GM19468 (cell line): ENCODE measurements at regions not wholly inside any gene's neighbourhood (a gene's known extent, or its start where the extent isn't known, plus 50 kb on each side); places are given as distances from the start of the nearest gene placed in this dataset.

Source experiments
- ATAC-seq: cut with Tn5 transposase; IDR thresholded peaks from one replicate; pipeline ENCODE4 v1.9.1; 2021; ENCODE audit warnings: mild to moderate bottlenecking, moderate library complexity, moderate number of reproducible peaks; ENCODE audit not compliant: unreplicated experiment; ENCODE audit errors: extremely low read depth

DNA sequence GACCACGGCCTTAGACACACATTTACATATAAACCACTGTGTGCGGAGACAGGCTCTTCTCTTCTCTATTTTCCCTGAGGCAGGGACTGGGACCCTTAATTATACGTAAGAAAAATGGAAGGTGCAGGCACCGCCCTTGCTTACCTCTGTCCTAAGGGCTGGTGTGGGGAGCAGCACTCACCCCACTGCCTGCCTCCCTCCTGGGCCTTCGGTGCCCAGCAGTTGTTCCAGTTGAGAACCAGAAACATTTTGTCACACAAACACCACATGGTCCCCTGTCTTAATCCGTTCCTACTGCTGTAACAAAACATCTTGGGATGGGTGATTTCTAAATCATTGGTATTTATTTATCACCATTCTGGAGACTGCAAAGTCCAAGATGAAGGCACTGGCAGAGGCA lies 192.7 kb upstream of the DIO3 start:
- no peak for ATAC-seq

DNA sequence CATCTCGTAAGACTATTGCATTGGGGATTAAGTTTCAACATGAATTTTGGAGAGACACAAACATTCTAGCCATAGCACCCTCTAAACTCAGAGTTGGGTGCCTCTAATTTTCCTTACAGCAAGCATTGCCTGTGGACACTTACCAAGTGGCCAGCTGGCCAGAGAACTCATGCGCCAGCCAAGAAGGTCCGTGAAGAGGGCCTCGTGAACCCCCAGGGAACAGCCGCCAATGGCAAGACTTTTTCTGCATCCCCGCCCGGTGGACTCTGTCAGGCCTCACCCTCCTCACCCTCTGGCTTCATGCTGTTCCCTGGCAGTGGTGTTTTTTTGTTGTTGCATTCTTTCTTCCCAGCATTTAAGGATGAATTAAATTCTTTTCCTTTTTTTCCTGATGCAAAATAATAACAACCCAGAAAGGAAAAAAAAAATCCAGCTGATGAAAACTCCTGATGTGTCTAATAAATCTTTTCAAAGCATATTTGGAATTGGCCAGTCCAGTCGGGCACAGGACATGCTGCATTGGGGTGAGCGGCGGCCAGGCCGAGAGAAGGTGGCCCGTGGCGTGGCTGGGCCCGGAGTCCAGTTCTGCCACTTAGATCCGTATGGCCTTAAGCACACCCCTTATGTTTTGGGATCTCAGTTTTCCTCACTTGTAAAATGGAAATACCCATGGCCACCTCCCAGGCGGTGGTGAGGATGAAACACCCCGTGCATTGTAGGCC lies 191.9 kb upstream of the DIO3 start:
- no peak for ATAC-seq

DNA sequence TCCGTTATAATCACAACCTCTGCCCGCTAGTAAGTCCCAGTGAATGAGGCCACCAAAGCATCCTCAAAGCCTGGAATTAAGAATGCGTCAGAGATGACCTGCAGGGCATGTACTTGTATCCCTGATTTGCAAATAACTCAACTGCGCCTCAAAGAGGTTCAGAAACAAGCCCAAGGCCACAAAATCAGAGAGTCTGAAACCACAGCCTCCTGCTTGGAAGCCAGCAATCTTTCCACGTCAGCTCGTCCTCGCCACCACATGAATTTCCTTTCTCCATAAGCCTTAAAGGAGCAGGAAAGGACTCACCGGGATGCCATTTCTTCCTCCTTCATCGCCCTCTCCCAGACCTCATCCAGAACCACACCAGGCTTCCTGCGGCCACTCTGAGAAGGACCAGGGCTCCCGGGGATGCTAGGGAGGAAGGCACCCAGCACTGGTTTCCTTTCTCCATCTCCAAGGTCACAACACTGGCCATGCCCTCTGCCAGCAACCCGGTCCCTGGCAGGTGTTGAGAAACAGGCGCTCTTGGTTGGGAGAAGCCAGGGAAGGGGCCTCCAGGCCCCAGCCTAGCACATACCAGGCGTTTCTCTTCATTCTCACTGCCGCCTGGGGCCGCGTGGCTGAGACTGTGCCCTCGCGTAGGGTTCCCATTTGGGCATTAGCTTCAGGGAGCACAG lies 191.2 kb upstream of the DIO3 start:
- ATAC-seq = no peak

DNA sequence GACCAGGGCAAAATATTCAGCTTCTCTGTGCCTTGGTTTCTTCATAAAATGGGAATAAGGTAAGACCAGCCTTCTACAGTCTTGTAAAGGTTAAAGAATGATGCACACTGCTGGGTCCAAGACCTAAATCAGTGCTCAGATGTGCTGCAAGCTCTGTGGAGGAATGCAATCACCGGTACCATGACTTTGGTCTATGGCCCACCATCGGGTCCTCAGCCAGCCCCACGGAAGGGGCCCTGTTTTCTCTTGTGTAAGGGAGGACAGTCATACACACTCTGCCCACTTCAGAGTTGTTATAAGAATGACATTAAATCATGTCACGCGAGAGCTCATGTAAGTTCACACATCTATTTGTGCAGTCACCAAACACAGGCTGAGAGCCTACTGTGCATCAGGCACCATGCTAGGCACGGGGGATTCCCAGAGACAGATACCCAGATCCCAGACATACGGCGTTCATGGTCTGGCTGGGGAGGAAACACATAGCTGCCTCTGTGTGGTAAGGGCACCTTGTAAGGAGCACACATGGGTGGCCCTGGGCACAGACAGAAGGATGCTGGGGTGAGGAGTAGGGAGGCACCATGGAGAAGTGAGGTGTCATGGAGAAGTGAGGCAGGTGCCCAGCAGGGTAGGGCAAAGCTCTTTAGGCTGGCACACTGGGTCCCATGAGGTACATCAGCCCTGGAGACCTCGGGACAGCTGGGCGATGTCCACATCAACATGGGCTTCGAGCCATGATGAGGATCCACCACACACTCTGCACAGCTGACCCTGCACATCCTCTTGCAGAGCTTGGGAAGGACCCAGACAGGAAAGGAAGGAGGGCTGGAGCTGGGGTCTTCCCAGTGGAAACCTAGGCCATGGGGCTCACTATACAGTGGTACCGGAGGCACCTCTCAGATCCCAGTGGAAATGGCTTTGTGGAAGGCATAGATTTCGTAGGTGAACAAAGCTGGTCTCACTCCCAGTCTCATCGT lies 190.4 kb upstream of the DIO3 start:
- no peak for ATAC-seq

DNA sequence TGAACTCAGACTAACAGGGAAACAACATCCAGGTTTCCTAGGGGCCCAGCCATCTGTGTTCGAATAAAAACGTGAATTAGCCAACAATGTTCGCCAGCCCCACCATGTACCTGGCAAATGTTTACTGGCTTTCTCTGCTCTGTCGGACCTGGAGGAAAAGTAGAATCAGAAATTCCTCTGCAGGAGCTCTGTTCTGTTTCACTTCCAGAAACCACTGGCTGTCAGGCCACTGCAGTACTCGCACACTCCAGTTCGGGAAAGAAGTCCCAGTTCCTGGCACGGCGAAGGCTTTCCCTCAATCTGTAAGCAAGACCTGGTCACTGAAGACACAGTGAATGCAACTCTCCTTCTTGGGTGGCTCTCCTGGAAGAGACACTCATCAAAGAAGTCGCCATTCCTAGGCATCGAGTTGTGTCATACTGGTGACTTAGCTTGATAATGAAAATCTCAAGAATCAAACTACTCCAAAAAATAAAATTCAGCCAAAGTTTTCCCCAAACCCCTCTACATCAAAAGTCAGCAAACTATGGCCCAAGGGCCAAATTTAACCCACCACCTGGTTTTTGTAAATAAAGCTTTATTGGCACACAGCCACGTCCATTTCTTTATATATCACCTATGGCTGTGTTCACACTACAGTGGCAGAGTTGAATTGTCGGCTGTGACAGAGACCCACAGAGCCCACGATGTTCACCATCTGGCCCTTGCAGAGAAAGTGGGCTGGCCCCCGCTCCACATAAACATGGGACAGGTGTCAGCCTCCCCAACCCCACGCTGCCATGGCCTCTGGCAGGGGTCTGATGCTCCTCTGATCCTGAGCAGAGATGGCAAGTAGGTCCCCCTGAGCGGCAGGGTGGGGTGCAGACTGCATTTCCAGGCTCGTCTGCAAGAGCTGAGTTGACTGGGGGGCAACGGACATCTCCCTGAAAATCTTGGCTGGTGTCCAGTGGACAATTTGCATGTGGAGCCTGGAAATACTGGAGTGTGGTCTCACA lies 189.2 kb upstream of the DIO3 start:
- ATAC-seq = no peak

DNA sequence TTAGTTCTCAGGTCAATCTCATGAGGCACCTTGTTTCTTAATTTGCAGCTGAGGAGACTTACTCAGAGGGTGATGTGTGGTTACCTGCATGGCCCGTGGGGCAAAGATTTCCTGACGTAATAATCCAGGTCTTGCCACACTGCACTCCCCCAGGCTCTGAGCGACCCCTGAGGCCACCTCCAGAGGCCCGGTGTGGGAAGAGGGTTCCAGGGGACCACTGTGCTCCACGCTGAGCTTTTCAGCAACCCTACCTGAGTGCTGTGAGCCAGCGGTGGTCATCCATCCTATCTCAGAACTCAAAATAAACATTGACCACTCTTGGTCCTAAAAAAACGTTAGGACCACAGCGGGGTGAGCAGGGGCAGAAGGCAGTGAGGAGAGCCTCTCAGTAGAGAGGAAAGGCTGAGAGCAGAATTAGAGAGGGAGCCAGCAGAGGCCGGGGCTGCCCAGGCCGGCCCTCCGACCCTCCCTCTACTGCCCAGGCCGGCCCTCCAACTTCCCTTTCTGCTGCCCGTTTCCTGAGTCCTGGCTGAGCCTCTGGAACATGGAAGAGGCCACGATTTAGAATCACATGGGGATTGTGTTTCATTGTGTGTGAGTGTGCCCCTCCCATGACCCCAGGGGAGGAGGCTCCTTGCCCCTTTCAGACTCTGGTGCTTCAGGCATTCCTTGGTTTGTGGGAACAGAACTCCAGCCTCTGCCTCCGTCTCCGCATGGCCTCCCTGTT lies 188.2 kb upstream of the DIO3 start:
- ATAC-seq = no peak

DNA sequence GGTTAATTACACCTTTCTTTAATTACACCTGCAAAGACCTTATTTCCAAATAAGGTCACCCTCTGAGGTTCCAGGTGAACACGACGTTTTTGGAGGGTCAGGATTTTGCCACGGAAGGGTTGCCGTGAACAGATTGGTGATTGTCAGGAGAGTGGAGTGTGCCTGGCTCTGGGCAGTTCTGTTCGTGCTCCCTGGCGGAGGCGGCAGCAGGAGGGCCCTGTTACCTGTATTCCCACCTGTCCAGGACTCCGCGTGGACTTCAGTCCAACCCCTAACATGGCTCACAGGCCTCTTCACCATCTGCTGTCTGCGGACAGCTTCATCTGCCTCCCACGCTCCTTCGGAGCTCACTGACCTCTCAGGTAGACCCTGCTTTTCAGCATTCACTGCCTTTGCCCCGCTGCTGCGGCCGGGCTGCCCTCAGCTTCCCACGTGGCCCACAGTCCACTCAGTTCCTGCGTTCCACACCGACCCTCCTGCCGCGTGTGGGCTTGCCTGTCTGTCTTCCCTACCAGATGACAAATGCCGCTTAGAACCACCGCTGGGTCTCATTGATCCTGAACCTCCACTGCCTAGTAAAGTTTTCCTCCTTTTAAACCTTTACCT lies 187.5 kb upstream of the DIO3 start:
- no peak for ATAC-seq

DNA sequence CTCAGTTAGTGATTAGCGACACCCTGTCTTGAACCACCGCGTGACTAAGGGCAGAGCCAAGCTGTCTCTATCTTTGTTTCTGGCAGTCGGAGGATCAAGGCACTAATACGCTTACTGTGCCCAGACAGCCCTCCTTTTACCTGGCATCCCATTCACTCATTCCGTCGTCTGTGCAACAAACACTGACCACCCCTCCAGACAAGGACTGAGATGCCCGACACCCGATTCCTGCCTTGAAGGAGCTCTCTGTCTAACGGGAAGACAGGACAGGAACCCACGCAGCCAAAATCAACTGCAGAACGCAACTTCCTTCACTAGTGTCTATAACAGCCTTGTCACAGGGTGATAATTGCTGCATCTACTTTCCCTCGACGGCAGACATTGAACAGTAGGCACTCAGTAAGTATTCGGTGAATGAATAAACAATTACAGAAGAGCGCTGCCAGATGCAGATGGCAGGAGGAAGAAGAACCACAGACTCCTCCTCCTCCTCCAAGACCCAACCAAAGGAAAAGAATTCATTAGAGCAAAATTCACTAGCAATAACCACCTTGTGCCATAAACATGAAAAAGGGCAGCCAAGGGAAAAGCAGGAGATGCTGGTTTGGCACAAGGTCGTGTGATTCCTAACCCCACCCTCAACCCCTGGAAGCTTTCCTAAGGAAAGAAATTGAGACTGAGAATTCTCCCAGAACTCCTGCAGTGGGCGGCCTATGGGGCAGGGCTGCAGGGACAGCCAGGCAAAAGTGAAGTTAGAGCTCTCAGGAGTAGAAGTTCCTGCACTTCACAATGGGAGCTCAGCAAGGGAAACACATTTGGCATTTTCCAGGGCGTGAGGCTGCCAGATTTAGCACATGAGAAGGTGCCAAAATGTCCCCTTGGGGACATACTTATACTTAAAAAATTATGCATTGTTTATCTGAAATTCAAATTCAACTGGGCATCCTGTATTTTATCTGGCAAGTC lies 186.6 kb upstream of the DIO3 start:
- ATAC-seq = no peak

DNA sequence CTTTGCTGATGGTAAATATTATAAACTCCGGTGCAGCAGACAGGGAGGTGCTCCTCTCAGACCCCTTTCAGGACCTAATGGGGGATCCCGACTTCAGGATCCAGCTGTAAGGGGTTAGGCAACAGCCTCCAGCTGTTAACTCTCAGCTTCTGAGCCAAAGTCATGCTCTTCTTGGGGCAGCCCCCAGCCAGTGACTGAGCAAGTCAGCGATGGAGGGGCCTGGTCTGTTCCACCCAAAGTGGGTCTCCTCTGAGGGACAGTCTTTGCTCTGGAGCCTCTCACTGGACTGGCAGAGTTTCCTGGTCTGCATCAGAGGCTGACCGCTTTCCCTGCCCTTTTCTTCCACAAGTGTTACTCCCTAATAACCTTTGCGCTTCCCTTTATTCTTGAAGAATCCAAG lies 184.2 kb upstream of the DIO3 start:
- no peak for ATAC-seq

DNA sequence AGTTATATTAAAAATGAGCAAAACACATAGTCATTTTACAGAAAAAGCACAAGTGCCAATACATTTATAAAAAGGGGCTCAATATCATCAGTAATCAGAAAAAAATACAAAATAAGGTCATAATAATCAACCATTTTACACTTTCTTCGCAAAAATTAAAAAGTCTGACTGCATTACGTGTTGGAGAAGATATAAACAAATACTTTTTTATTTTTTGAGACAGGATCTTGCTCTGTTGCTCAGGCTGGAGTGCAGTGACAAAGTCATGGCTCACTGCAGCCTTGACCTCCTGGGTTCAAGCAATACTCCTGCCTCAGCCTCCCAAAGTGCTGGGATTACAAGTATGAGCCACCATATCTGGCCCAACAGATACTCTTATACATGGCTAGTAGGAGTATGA lies 181.5 kb upstream of the DIO3 start:
- ATAC-seq = no peak

DNA sequence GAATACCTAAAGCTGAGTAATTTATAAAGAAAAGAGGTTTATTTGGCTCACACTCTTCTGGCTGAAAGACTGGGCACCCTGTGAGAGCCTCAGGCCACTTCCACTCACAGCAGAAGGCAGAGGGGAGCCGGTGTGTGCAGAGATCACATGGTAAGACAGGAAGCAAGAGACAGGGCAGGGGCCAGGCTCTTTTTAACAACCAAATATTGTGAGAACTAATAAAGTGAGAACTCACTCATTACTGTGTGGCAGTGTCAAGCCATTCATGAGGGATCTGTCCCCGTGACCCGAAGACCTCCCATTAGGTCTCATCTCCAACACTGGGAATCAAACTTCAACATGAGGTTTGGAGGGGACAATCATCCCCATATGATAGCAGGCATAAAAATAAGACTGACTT lies 180.8 kb upstream of the DIO3 start:
- no peak for ATAC-seq

DNA sequence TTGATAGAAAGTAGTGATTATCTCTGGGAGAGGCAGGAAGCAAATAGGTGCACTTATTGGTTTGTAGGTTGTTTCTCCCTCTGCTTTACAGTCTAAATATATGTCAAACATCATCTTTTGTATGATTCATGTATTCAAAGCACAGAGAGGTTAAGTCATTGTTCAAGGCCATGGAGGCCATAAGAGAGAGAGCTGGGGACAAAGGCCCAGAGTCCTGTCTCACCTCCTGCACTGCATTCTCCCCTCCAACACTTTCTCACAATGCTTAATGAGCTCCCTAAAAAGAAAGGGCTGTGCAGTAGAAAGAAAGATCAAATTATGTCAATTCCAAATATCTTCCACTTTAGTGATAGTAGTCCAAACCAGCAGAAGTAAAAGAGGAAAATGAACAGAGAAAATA lies 180.4 kb upstream of the DIO3 start:
- ATAC-seq = no peak

DNA sequence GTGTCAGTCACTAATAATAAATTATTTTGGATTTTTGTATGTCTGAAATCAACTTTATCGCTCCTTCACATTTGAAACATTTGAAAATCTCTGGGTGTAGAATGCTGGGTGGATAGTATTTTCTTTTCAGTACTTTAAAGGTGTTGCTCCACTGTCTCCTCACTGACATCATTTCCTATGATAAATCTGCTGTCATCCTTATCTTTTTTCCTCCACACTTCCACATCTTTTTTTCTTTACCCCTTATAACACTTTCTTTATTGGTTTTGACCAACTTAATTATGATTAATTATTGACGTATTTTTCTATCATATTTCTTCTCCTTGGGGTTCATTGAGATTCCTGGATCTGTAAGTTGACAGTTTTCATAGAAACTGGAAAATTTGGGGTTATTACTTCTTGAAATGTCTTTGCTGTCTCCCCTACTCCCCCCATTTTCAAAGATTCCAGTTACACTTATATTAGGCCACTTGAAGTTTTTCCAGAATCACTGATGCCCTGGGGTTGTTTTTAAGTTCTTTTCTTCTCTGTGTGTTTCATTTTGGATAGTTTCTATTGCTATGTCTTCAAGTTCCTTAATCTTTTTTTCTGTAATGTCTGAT lies 177.5 kb upstream of the DIO3 start:
- no peak for ATAC-seq

DNA sequence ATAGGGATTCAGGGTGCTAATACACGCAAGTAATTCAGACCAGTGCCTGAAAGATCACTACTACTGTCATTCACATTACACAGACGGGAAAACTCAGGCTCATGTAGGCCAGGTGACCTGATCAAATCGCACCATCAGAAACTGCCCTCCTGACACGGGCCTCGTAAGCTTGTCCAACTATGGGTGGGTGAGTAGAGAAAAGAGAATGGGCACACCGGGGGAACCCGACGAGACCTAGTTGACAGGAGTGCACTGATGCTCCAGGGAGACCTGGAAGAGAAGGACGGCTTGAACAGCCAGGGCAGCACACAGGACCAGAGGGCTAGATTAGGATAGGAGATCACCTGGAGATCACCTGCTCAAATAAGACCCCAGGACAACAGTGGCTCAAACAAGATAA lies 166.9 kb upstream of the DIO3 start:
- no peak for ATAC-seq

DNA sequence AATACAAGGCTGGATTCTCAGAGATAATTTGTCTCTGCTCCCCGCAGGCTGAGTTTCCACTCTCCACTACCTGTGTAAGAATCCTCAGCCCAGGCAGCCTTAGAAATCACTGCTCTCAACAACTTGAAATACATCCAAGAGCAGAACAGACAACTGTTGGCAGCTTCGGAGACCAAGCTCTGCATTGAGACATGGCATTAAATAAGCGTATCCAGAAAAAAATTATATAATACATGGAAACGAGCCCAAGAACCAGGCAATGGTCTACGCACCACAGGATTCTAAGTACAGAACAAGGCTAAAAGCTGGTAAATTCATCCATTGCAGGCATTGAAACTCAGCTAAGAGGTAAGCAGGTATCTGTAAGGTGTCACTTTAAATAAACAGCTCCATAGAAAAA lies 165.5 kb upstream of the DIO3 start:
- ATAC-seq = no peak

DNA sequence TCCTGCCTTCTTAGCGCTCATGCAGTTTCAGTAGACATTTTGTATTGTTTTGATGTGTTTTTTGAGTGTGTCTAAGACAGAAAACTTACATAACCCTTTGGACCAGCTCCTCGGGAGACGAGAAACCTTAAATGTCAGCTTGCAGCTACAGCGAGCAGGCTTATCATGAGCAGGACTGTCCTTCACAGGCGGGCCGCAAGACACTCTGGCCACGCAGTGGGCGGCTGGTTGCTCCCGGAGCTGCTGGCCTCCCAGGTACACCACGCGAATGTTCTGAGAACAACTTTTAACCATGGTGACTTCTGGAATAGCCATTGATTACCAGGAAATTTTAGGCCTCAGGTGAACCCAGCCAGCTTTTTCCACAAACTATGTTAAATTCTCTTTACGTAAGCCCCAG lies 164.1 kb upstream of the DIO3 start:
- ATAC-seq = no peak

DNA sequence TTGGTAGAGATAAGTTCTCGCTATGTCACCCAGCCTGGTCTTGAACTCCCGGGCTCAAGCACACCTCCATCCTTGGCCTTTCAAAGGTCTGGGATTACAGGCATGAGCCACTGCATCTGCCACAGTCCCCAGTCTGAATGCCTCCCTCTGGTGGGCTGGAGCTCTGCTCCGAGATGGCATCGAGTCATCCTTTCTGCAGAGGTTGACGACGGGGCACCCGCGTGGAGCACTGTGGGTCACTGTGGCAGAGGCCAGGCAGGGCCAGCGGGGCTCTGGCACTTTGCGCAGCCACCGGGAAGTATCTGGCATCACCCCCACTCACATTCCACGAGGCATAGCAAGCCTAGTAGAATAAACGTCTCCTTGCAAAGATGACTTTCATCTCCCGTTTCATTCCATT lies 163.3 kb upstream of the DIO3 start:
- ATAC-seq = no peak
